GM19025 (cell line): ENCODE measurements at regions not wholly inside any gene's neighbourhood (a gene's known extent, or its start where the extent isn't known, plus 50 kb on each side); places are given as distances from the start of the nearest gene placed in this dataset.
A peak's percentile ranks its signal among the peaks of the same experiment; 100 is the strongest.
"Not testable (repeated sequence)": the region's sequence is repeated elsewhere in the genome, so short reads cannot be mapped to it uniquely, and the experiment has no call there.

ENCODE experiments used
- ATAC-seq: cut with Tn5 transposase; IDR thresholded peaks from one replicate; pipeline ENCODE4 v1.9.1; 2021; ENCODE audit warnings: mild to moderate bottlenecking, low read depth, moderate library complexity; ENCODE audit not compliant: unreplicated experiment

DNA sequence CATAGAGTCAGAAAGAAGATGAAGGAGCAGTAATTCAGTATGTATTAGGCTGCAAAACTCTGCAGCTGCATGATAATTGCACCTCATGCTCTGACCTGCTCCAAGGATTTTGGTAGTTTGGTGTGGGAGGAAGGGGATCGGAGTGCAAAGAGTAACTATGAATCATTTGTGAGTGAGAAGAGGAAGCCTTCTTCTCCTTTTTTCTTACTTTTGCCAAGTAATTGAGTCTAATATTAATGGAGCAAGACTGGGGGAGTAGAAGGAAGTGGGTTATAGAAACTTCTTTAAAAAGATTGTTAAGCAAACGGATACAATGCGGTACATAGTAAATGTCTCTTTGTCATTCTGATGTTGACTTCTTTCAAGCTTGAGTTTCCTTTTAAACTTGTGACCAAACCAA is 276.5 kb downstream of the EDEM1 start:
- ATAC-seq, result no peak

DNA sequence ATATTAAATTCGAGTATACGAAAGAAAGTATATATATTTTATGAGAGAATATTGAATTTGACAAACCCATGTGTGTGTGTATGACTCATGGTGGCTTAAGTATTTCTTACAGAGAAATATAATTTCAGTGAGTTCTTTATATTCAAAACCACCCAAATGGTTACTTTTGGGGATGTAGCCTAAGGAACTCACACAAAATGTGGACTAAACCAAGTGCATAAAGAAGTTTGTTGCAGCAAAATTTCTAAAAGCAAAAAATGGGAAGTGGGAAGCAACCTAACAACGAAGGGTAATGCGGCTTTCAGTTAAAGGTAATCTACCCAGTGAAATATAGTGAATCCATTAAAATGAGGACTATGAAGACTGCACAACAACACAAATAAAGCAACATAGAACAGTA is 277.1 kb downstream of the EDEM1 start:
- ATAC-seq, result no peak

DNA sequence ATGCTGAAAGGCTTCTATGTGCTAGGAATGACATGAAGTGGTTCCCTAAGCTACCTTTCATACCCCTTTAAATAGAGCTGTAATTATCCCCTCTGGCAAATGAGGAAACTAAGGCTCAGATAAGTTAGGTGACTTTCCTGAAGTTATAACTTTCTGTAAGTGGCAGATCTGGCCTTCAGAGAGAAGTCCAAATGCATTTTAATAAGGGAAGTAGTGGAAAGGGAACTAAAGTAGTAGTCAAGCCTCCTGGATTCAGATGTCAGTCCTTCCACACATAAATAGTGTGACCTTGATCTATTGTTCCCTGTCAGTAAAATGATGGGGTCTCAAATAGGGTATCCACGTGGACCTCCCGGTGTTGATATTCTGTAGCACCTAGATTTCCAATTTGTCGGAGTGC is 277.7 kb downstream of the EDEM1 start:
- ATAC-seq, result no peak

DNA sequence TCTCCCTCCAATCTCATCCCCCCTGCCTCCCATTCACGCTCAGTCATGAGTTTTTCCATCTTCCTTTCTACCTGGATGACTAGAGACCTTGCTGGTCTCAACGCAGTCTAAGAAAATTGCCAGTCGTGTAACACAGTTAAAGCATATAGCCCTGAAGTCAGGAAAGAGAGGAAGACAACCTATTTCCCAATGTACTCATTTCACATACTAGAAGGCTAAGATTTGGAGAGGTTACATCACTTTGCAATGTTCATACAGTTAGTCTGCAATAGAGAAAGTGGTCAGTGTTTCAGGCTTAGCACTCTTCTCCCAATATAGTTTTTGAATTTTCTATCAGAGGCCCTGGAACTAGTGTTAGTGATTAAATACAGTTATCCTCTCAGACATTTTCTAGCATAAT is 278.6 kb downstream of the EDEM1 start:
- ATAC-seq, result no peak

DNA sequence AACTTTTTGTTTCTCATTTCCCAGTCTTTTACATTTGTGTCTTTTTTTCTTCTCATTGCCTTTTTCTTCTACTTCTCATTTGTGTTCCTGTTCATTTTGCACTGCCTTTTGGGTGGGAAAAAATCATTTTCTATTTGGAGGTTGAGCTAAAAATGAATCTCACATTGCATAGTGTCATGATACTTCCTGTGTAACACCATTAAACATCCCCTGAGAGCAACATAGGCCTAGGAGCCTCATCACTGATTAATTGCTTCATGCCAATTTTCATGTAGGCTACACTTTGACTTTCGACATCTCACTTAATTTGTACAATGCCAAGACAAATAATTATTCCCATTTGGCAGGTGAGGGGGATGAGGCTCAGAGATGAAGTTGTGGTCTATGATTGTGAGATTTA is 279.2 kb downstream of the EDEM1 start:
- ATAC-seq, result no peak

DNA sequence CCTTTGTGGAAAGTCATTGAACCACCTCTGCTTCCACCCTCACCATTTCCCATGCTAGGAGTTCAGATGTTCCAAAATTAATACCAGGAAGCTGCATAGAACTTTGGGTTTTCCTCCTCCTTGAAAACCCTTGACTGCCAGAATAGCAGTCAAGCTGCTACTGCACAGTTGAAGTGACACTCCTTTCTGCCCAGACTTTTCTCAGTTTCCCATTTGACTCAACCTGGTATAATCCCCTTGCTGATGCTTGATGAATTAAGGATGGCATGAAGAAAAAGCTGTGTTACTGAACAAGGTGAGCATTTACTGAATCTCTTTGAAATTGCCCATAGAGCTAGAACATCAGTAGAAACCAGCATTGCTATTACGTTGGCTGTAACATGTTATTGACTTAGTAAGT is 286.0 kb downstream of the EDEM1 start:
- peak; percentile 62 for ATAC-seq

DNA sequence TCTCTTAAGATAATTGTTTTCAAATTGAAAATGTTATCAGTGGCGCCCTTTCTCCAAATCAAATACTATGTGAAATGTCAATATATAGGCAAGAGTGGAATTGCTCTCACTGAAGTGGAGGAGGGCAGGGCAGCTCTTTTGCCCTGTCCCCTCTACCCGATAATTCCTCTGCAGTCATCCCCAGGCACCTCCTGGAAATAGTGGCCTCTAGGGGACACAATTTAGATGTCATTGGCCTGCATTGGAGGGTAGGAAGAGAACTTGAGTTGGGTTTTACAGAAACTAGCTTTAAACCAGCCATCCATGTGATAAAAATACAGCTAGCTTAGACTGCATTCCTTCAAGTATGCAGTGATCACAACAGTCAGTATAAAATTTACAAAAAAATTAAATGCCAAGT is 288.9 kb downstream of the EDEM1 start:
- ATAC-seq, result no peak

DNA sequence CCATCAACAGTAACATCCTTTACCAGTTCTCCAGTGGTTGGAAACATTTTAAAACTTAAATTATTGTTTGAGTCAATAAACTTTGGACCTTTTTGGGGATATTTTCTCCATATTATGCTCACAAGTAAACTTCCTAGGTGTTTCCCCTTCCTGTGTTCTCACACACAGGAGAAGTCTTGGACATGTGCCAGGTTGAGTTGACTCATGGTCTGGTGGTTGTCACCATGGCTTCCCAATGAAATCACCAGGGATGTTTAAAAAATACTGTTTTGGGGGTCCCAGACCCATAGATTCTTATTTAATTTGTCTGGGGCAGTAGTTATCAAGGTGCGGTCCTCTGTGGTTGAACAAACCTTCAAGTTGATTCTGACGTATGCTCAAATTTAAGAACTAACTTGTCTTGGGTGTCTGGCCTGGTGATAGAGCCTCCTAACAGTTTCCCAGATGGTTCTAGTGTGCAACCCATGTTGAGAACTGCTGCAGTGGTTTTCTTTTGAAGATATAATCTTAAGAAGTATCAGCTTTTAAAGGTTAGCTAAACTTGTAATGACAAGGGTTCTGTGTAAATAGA is 291.8 kb downstream of the EDEM1 start:
- ATAC-seq, result no peak

DNA sequence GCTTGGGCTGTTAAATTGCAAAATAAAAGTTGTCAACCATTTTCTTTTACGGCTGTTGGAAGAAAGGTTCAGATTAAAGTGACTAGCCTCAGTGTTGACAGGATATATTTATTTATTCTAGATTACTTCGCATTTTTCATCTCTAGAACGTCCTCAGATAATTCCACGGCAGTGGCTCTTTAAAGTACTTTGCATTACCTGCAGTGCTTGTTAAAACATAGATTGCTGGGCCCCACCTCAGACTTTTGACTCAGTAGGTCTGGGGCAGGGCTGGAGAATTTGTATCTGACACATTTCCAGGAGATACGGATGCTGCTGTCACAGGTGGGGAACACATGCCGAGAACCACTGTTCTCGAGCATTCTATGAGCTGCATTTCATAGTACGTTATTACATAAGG is 292.7 kb downstream of the EDEM1 start:
- ATAC-seq, result no peak

DNA sequence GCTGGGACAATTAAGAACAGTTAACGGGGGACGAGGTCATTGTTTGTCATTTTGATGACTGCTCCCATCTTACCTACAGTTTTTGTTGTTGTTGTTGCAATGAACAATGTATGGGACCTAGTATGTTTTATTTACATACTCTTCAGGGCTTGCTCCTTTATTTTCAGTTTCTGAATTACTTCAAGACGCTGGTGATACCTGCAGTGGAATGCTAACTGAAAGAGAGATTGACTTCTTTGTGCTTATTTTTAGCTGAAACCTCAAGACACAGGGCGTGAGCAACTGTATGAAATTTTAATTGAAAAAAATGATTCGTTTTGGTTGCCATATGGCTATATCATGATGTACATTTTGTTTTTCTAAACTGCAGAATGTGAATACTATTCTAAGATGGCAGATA is 297.9 kb downstream of the EDEM1 start:
- ATAC-seq, result peak; percentile 65

DNA sequence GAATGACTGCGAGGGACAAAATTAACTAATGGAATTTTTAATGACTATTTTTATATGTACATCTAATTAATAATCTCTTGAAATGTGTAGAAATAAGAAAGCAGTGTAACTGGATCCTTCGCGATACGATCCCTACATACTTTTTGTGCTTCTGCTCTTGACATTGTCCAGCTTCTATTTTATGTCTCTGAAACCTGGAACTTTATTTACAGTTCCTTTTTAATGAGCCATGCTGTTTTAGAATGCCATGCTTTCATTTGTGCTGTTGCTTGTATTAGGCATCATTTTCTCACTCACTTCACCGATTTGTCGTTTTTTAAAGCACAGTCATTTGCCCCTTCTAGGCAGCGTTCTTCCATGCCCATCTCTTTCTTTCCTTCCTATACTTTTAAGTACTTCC is 301.3 kb downstream of the EDEM1 start:
- ATAC-seq, result no peak

DNA sequence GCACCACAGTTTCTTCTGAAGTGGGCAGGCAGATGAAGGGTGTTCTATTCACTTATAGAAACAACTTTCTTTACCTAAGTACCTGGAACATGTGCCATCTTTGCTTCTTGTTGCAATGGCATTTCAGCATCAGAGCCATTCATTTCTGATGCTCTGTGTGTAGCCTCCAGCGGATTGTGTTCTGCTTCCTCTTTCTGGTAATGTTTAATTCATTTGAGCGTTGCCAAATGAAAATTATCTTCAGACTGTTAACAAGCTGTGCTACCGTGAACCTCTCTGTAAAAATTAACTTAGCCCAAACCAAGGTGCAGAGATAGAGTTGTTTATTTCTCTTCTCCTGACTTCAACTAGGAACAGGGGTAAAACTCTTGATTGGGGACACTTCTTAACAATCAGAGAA is 302.0 kb downstream of the EDEM1 start:
- ATAC-seq, result peak; percentile 79

DNA sequence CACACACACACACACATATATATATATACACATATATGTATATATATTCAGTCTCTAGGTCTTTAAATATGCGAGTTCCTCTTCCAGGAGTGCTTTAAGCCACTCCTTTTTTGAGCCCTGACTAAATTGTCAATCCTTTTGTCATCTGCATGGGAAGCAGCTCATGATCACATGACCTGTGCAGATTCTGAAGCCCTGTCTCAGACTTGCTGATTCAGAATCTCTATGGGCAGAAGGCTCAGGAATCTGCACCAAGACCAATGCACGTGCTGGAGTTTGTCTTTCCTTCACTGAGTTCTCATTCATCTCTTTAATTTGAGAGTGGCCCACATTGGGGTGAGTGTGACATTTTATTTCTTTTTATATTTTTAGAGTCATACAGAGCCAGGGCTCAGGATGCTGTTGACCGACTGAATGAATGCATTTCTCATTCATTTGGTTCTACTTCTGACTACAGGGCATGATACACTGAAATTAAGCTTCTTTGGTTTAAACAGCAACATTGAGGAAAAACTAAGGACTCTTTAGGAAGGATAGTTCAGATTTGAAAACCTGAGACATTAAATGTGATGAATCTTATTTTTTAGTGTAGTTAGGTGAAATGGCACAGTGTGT is 307.5 kb downstream of the EDEM1 start:
- no peak for ATAC-seq

DNA sequence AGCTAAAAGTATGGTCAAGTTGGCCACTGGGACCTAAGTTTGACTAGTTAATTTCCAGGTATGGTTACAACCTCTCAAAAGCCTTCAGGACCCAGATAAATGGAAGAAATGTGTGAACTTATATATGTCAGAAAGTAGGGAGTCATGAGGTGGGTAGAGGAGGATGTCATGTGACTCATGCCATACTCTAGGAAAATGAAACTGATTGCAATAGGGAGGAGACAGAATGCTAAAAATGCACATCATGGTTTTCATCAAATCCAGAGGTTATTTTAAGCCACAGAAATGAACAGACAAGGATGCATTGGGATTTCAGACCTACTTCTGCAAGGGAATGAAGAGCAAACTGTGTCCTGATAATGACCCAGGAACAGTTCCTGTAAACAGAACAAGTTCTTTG is 310.0 kb downstream of the EDEM1 start:
- no peak for ATAC-seq

DNA sequence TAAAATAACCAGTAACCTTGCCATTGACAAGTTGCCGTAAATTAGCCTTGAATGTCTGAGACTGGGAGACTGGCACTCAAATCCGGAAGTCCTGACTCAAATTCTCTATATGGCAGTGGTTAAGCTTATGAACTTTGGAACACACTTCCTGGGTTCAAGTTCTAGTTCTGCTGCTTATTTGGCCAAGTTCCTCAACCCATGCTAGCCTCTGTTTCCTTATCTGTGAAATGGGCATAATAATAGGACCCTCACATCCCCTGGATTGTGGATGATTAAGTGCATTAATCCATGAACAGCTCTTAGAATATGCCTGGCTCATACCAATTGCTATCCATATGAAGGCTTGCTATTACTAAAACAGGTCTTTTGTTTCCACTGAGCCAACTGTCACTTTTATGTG is 311.5 kb downstream of the EDEM1 start:
- ATAC-seq, result peak; percentile 23

DNA sequence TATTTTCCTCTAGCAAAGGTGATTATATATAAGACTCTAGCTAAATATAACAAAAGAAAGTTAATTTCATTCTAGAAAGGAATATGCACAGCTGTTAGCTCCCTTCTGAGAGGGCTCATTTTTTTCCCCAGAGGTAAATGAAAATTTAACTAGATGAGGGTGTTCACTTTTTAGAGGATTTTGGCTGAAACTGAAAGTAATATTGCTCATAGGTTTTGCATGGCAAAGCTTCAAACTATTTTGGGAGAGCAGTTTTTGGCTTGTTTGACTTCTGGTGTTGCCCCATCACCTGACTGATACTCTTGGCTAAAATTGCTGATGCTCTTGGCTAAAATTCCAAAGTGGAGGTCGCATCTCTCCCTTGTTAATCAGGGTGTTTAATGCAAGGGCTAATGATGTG is 311.9 kb downstream of the EDEM1 start:
- peak; percentile 87 for ATAC-seq

DNA sequence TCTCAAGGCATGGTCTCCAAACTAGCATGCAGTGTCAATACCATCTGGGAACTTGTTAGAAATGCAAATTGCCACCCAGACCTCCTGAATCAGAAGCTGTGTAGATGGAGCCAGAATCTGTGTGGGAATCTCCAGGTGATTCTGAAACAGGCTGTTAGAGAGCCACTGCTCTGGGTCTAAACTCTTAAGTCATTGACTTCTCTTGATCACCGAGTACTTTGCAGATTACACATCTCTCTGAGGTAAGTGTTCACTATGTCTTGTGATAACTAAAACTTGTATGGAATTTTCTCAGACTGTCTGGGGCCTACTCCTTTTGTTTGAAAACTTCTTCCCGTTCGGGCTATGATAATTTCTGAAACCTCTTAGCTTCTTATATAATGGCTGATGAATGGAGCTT is 315.6 kb downstream of the EDEM1 start:
- ATAC-seq, result no peak

DNA sequence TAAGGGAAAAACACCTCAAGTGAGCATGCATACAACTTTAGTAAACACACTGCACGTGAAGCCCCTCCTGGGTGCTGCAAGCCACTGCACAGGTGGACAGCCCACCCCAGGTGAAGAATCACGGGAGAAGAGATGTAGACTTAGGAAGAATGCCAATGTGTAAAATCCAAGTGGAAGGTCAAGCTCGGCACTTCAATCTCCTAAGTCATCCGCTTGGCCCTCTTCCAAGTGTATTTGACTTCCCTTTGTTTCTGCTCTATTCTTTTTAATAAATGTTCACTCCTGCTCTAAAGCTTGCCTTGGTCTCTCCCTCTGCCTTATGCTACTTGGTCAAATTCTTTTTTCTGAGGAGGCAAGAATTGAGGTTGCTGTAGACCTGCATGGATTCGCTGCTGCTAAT is 316.6 kb downstream of the EDEM1 start:
- ATAC-seq, result no peak

DNA sequence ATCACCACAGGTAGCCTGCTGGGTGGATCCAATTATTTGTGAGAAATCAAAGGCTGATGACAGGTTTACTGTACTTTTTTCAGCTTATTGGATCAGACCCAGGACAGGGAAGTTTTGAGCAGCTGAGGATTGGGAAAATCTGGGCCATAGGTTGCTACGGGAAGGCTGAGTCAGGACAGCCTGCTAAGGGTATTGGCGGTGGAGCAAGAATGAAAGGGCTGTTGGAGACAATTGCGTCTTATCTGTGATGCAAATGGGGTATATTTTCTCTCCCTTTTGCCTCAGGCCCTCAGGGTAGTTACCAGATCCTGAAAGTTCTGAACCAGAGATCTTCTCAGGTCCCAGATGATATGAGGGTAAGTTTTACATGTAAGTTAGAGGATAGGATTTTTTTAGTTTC is 317.7 kb downstream of the EDEM1 start:
- no peak for ATAC-seq

DNA sequence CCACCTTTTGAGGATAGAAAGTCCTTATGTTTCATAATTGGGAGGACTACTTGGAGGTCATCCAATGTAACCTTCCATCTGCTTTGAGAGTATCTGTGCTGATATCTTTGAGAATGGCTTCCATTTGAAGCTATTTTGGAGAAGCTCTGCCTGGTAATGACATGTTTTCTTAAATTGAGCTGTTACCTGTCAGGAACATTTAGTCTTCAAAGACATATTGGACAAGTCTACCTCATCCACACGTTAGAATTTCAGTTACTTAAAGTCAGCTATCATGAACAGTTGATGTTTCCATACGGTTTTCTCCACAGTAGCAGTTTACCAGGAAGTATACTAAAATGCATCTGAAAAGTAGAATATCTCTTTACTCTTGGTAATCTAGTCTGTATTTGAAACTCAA is 318.5 kb downstream of the EDEM1 start:
- no peak for ATAC-seq

DNA sequence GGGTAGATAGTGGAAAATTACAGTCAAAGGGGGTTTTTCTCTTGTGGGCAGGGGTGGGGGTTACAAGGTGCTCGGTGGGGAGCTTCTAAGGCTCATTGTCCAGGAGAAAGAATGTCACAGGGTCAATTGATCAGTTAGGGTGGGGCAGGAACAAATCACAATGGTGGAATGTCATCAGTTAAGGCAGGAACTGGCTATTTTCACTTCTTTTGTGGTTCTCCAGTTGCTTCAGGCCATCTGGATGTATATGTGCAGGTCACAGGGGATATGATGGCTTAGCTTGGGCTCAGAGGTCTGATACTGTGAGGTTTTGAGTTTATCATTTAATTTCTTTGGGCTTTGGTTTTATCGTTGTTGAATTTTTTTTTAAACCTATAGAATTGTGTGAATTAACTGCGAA is 321.4 kb downstream of the EDEM1 start:
- not testable (repeated sequence) for ATAC-seq

DNA sequence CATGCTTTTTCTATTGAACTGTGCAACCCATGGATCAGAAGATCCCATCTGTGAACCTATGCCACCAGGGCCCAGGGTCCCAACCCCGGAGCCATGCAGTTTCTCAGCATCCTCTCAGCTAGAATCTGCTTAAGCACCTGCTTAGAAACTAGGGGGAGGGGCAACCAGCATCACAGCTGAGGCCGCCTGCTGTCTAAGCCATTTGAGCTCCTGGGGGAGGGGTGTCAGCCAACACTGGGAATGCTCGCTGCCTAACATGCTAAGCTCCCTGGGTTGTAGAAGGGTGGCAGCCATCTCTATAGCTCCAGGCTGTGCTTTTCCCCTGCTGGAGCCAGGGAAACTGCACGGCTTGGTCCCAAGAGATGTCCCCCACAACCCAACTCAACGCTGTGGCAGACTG is 322.8 kb downstream of the EDEM1 start:
- ATAC-seq, result no peak

DNA sequence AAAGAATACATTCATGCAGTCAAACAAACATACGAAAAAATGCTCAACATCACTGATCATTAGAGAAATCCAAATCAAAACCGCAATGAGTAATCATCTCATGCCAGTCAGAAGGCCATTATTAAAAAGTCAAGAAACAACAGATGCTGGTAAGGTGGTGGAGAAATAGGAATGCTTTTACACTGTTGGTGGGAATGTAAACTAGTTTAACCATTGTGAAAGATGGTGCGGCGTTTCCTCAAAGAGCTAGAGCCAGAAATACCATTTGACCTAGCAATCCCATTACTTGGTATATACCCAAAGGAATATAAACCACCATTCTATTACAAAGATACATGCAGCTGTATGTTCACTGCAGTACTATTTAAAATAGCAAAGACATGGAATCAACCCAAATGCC is 330.4 kb downstream of the EDEM1 start:
- ATAC-seq, result no peak
